ENCODE measurements at regions not wholly inside any gene's neighbourhood (a gene's known extent, or its start where the extent isn't known, plus 50 kb on each side); places are given as distances from the start of the nearest gene placed in this dataset.

- TF ChIP-seq CHD1 (IDR thresholded peaks at IDR 0.05; ENCODE audit: low read length) = no peak
- TF ChIP-seq POLR2AphosphoS5 (IDR thresholded peaks at IDR 0.05; ENCODE audit: control insufficient read depth, insufficient read depth, low read depth, low read length) = no peak
- no peak for TF ChIP-seq ZFX (CRISPR knock-in tag; IDR thresholded peaks at IDR 0.05)
- no peak for TF ChIP-seq ZFP36 (IDR thresholded peaks at IDR 0.05; ENCODE audit: low read depth, low read length, partially characterized antibody)
- TF ChIP-seq CCNT2 (IDR thresholded peaks at IDR 0.05; ENCODE audit: borderline replicate concordance, extremely low read depth, insufficient read length, low read depth, low read length) = no peak
- no peak for TF ChIP-seq CHD2 (IDR thresholded peaks at IDR 0.05; ENCODE audit: low read depth, low read length)
- no peak for TF ChIP-seq POLR2A (conservative IDR thresholded peaks at IDR 0.05)
- no peak for TF ChIP-seq RAD51 (IDR thresholded peaks at IDR 0.05; ENCODE audit: borderline replicate concordance, low read depth)
- no peak for TF ChIP-seq TGIF2 (CRISPR knock-in tag; IDR thresholded peaks at IDR 0.05)
- TF ChIP-seq CTCF (IDR thresholded peaks at IDR 0.05 in 2 of 3, conservative IDR thresholded peaks at IDR 0.05 in 1 of 3; ENCODE audit: insufficient read depth in 2 of 3, low read depth in 1 of 3, low read length in 3 of 3) = no peak
- TF ChIP-seq NR2F6 (CRISPR knock-in tag; IDR thresholded peaks at IDR 0.05) = no peak
- no peak for TF ChIP-seq ZBTB17 (CRISPR knock-in tag; IDR thresholded peaks at IDR 0.05)
- no peak for TF ChIP-seq EP300 (IDR thresholded peaks at IDR 0.05; ENCODE audit: low read length)
Observed at GRCh38 chr1:59107516-59107915, 189.4 kb upstream of the FGGY start.
